ENCODE measurements at regions not wholly inside any gene's neighbourhood (a gene's known extent, or its start where the extent isn't known, plus 50 kb on each side); places are given as distances from the start of the nearest gene placed in this dataset.

DNA sequence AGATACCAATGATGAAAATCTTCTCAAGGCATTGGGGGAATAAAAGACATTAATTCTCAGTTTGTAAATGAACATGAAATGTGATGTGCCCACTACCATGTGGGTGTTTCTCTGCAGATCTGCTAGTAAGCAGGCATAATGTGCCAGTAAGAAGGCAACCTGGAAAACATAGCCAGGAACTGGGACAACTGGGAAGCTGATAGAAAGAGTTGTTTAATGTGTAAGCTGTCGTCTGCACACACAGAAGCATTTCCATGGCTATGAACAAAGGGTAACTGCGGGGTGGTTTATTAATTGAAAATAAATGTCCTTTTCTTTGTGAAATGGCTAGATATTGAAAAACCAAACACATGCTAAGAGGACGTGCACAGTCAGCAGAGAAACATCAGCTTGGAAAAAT is 52.0 kb downstream of the ZC3H11B start:
- TF ChIP-seq, protein P1, sequence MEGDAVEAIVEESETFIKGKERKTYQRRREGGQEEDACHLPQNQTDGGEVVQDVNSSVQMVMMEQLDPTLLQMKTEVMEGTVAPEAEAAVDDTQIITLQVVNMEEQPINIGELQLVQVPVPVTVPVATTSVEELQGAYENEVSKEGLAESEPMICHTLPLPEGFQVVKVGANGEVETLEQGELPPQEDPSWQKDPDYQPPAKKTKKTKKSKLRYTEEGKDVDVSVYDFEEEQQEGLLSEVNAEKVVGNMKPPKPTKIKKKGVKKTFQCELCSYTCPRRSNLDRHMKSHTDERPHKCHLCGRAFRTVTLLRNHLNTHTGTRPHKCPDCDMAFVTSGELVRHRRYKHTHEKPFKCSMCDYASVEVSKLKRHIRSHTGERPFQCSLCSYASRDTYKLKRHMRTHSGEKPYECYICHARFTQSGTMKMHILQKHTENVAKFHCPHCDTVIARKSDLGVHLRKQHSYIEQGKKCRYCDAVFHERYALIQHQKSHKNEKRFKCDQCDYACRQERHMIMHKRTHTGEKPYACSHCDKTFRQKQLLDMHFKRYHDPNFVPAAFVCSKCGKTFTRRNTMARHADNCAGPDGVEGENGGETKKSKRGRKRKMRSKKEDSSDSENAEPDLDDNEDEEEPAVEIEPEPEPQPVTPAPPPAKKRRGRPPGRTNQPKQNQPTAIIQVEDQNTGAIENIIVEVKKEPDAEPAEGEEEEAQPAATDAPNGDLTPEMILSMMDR (IDR thresholded peaks at IDR 0.05), result no peak
- Histone ChIP-seq H3K36me3 (no peaks in the 10 kb centered on the region), H3K4me3 (no peak overlapping the region), H3K27me3 (replicated peaks; ENCODE audit: insufficient read depth) (no peaks in the 10 kb centered on the region), H3K4me1 (ENCODE audit: control insufficient read depth in 1 of 2, low read depth in 2 of 2) (no peaks in the 10 kb centered on the region), H3K27ac (no peak overlapping the region), H3K9me3 (no peaks in the 10 kb centered on the region)
- no peak for DNase-seq (ENCODE audit: low spot score)
- ATAC-seq (ENCODE audit: insufficient number of reproducible peaks, low FRiP score, low read depth), result no peak

DNA sequence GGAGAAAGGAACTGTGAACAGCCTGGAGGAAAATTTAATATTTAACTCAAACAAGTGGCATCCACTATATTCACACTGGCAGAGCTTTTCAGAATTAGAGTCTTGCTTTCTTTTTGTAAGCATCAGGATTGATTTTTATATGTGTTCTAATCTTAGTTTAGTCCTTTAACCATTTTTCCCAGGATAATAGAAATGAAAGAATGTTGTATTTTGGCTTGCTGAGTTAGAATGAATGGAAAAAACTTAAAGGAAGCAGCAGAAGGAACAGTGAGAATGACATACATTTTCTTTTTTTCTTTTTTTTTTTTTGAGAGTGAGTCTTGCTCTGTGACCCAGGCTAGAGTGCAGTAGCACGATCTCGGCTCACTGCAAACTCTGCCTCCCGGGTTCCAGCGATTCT is 53.0 kb downstream of the ZC3H11B start:
- no peaks in the 10 kb centered on the region for H3K27me3 ChIP-seq (replicated peaks; ENCODE audit: insufficient read depth)
- ATAC-seq (ENCODE audit: insufficient number of reproducible peaks, low FRiP score, low read depth), result no peak
- H3K9me3 ChIP-seq, result no peaks in the 10 kb centered on the region
- DNase-seq (ENCODE audit: low spot score), result no peak
- H3K4me3 ChIP-seq, result no peak overlapping the region
- no peaks in the 10 kb centered on the region for H3K36me3 ChIP-seq
- H3K27ac ChIP-seq, result no peak overlapping the region
- no peaks in the 10 kb centered on the region for H3K4me1 ChIP-seq (ENCODE audit: control insufficient read depth in 1 of 2, low read depth in 2 of 2)
- TF ChIP-seq, protein P1 (IDR thresholded peaks at IDR 0.05), result no peak

DNA sequence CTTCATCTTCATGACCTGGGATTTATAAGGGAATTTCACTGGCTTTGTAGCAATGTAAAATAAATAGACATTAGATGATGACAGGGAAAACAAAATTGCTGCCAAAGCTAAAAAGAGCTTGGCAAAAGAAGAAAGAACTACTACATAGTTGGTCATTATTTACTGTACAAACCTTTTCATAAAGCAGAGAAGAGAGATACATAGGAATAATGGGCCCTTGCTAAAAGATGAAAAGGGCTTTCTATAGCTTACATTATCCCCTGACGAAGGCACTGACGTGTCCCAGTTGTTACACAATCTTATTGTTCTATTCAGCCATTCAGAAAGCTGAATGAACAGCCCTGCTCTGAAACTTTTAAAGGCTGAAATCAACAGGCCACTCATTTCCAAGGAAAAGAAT is 57.1 kb downstream of the ZC3H11B start:
- Histone ChIP-seq H3K36me3 (no peaks in the 10 kb centered on the region), H3K9me3 (no peaks in the 10 kb centered on the region), H3K4me1 (ENCODE audit: control insufficient read depth in 1 of 2, low read depth in 2 of 2) (no peaks in the 10 kb centered on the region), H3K27me3 (replicated peaks; ENCODE audit: insufficient read depth) (no peaks in the 10 kb centered on the region), H3K27ac (no peak overlapping the region), H3K4me3 (no peak overlapping the region)
- no peak for ATAC-seq (ENCODE audit: insufficient number of reproducible peaks, low FRiP score, low read depth)
- TF ChIP-seq, protein P1 (IDR thresholded peaks at IDR 0.05), result no peak
- no peak for DNase-seq (ENCODE audit: low spot score)

DNA sequence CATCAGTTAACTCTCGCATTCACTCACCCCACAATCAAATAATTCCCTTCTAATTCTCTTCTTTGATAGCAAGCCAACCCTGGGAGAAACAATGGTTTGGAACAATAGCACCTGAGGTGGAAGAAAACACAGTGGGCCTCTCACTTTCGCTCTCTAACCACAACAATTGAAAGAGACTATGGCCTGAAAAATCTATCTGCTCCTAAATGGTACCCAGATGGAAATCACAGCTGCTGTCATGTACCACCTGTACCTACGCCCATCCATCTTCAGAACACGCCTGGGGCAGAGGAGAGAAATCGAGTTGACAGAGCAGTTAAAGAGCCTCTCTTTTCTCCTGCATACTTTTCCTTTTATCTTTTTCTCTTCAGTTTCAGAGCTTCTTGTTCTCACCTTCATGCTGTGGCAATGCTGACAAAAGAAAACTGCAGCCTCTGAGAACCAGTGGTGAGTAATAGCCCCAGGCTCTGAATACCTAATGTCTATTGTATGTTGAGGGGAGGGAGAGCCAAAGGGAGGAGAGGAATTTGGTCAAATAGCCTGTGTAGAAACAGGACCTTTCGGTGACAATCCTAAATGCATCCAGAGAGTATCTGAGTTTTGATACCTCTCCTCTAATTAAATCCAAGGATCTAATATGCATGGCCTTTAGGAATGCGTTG is 57.7 kb downstream of the ZC3H11B start:
- TF ChIP-seq, protein P1 (IDR thresholded peaks at IDR 0.05), result no peak
- no peaks in the 10 kb centered on the region for H3K4me1 ChIP-seq (ENCODE audit: control insufficient read depth in 1 of 2, low read depth in 2 of 2)
- H3K27ac ChIP-seq, result no peak overlapping the region
- DNase-seq (ENCODE audit: low spot score) (no peak), ATAC-seq (ENCODE audit: insufficient number of reproducible peaks, low FRiP score, low read depth) (no peak)
- H3K4me3 ChIP-seq, result no peak overlapping the region
- no peaks in the 10 kb centered on the region for H3K9me3 ChIP-seq
- H3K36me3 ChIP-seq, result no peaks in the 10 kb centered on the region
- no peaks in the 10 kb centered on the region for H3K27me3 ChIP-seq (replicated peaks; ENCODE audit: insufficient read depth)

DNA sequence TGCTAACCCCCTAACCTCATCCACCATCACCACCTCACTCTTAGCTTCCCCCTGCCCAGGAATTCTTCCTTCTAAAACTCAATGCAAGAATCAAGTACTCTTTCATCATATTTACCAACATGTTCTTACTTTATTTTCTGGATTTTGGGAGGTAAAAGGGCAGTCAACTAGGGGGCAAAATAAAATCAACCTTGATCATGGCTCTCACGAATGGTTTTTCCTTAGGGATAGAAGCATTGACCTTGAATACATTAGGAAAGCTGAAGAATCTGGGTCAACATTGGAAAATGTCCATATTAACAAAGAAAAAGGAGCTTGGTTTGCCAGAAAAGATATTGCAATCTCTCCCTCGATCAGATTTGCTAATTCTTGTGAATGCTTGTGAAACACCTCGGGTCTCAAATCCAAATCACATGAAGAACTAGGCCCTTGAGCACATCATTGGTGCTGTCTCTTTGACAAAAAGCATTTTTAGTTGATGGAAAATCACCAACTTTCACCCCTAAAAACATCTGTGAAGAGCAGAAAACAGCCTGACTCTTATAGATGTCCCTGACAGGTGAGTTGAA is 58.9 kb downstream of the ZC3H11B start:
- TF ChIP-seq, protein P1 (IDR thresholded peaks at IDR 0.05), result no peak
- ATAC-seq (ENCODE audit: insufficient number of reproducible peaks, low FRiP score, low read depth) (no peak), DNase-seq (ENCODE audit: low spot score) (no peak)
- H3K27ac ChIP-seq, result no peak overlapping the region
- H3K4me1 ChIP-seq (ENCODE audit: control insufficient read depth in 1 of 2, low read depth in 2 of 2), result no peaks in the 10 kb centered on the region
- H3K4me3 ChIP-seq, result no peak overlapping the region
- H3K9me3 ChIP-seq, result no peaks in the 10 kb centered on the region
- no peaks in the 10 kb centered on the region for H3K27me3 ChIP-seq (replicated peaks; ENCODE audit: insufficient read depth)
- H3K36me3 ChIP-seq, result no peaks in the 10 kb centered on the region

Data from thoracic aorta (tissue), 2 donors.